SU-DHL-6 (cell line): ENCODE measurements at regions not wholly inside any gene's neighbourhood (a gene's known extent, or its start where the extent isn't known, plus 50 kb on each side); places are given as distances from the start of the nearest gene placed in this dataset.
"Not testable (repeated sequence)": the region's sequence is repeated elsewhere in the genome, so short reads cannot be mapped to it uniquely, and the experiment has no call there.

ENCODE experiments used
- H2AFZ ChIP-seq: fragments of 200-600 bp; sonication (generic); 2 replicates; pipeline ENCODE4 v1.6.1; 2014; ENCODE audit warnings: low read depth, mild to moderate bottlenecking, moderate library complexity, mixed read lengths, antibody characterized with exemption, low read length; ENCODE audit not compliant: severe bottlenecking
- H3F3A ChIP-seq: fragments of 200-600 bp; shearing (Covaris generic); 2 replicates; pipeline ENCODE4 v1.6.0; 2016; ENCODE audit warnings: antibody characterized with exemption, mild to moderate bottlenecking; ENCODE audit not compliant: insufficient read depth
- H3K27ac ChIP-seq: fragments of 200-600 bp; sonication (generic); 2 replicates; pipeline ENCODE4 v1.5.1; 2016; ENCODE audit warnings: low read depth, mild to moderate bottlenecking, low read length, moderate library complexity, mixed read lengths
- H3K27me3 ChIP-seq: fragments of 200-600 bp; sonication (generic), shearing (Covaris generic); 2 replicates; pipeline ENCODE4 v1.6.0; 2014; ENCODE audit warnings: mild to moderate bottlenecking, low read length
- H3K36me3 ChIP-seq: fragments of 200-600 bp; sonication (generic); 2 replicates; pipeline ENCODE4 v1.6.1; 2014; ENCODE audit warnings: mild to moderate bottlenecking, low read length, mixed read lengths
- H3K4me2 ChIP-seq: fragments of 300-600, 200-600 bp; shearing (Covaris generic), sonication (generic); 2 replicates; pipeline ENCODE4 v1.6.0; 2014; ENCODE audit warnings: low read length, low read depth, mild to moderate bottlenecking; ENCODE audit not compliant: poor library complexity, severe bottlenecking
- H3K4me3 ChIP-seq: fragments of 200-600 bp; sonication (generic); 2 replicates; pipeline ENCODE4 v1.5.1; 2014; ENCODE audit warnings: antibody characterized with exemption, low read length, mild to moderate bottlenecking, mixed read lengths; ENCODE audit not compliant: insufficient read depth, poor library complexity, severe bottlenecking
- H3K79me2 ChIP-seq: fragments of 200-600 bp; sonication (generic); 2 replicates; pipeline ENCODE4 v1.6.1; 2014; ENCODE audit warnings: mild to moderate bottlenecking, low read length, moderate library complexity; ENCODE audit not compliant: insufficient read depth
- H3K9ac ChIP-seq: fragments of 200-600 bp; sonication (generic); 2 replicates; pipeline ENCODE4 v1.7.0; 2014; ENCODE audit warnings: mild to moderate bottlenecking, low read length
- H3K9me2 ChIP-seq: fragments of 200-600 bp; sonication (generic); replicated peaks from 2 replicates; pipeline ENCODE4 v1.6.1; 2014; ENCODE audit warnings: low read length; ENCODE audit not compliant: insufficient read depth
- H3K9me3 ChIP-seq: fragments of 200-600 bp; sonication (generic); 2 replicates; pipeline ENCODE4 v1.6.1; 2014; ENCODE audit warnings: low read length, mixed read lengths; ENCODE audit not compliant: insufficient read depth
- H4K20me1 ChIP-seq: fragments of 200-600 bp; sonication (generic); 2 replicates; pipeline ENCODE4 v1.6.1; 2014; ENCODE audit warnings: low read depth, mild to moderate bottlenecking, antibody characterized with exemption, low read length, moderate library complexity, mixed read lengths

DNA sequence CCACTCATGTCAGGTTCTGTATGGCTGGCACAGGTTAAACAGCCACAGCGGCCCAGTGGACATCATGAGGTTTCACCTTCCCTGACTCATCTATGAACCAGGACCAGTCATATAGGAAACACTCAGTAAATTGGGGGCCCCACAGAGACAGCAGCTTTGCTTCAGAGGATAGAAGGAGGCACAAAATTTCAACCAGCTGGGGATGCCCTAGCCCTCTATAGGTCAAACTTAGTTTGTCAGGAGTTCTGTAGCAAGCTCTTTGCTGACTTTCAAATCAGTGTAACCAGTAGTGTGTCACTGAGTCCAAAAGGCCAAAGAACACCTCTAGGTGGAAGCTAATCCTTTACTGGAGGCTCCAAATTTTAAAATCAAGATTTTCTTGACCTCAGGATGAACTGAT is 4157.8 kb upstream of the TPTE start:
- not testable (repeated sequence) for H3K4me2 ChIP-seq, H3K27ac ChIP-seq, H3K4me3 ChIP-seq, H3K27me3 ChIP-seq, H3K9me3 ChIP-seq, H3K9ac ChIP-seq, H3F3A ChIP-seq, H3K36me3 ChIP-seq, H3K79me2 ChIP-seq, H3K9me2 ChIP-seq, H4K20me1 ChIP-seq, H2AFZ ChIP-seq

DNA sequence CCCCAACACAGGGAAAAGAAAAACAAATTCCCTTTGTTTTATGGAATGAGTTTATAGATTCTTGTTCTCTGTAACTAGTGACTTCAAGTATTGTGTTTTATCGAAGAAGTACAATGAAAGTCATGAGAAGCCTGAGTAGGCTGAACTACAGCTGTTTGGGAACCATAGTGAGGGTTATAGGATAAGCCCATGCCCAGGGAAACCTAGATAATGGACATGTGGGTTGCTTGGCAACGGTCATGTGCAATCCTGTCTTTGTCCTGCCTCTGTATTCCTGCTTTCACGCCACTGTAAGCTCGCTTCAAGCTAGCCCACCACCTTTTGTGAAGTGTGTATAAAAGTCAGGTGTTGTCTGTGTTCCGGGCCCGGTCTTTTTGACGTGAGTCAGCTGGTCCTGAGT is 4152.6 kb upstream of the TPTE start:
- not testable (repeated sequence) for H3K9me3 ChIP-seq, H3F3A ChIP-seq, H4K20me1 ChIP-seq, H3K9me2 ChIP-seq, H3K27me3 ChIP-seq, H2AFZ ChIP-seq, H3K4me2 ChIP-seq, H3K36me3 ChIP-seq, H3K27ac ChIP-seq, H3K4me3 ChIP-seq, H3K79me2 ChIP-seq, H3K9ac ChIP-seq

DNA sequence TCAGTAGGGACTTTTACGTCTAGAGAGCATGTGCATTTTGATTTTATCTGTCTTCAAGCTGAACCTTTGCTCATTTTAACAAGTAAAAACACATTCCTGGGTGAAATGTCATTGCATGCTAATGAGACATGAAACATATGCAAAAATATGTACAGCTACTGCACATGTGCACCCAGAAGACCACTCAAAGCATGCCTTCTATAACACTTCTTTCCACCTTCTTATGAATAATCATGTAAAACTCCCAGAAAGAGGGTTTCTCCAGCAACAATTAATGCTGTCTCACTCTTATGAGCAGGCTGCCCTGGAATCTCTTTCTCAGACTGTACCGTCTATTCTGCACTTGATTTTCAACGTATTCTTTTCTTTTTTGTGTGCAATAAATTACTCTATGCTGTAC is 4148.1 kb upstream of the TPTE start:
- H3K4me3 ChIP-seq, H3K27me3 ChIP-seq, H3K36me3 ChIP-seq, H4K20me1 ChIP-seq, H3K9me3 ChIP-seq, H3K79me2 ChIP-seq, H3K9ac ChIP-seq, H3F3A ChIP-seq, H2AFZ ChIP-seq, H3K9me2 ChIP-seq: not testable (repeated sequence)
- peak overlapping the region; percentile 37 for H3K4me2 ChIP-seq
- H3K27ac ChIP-seq, result peak overlapping the region; percentile 60; the same call in 1 of the 2 replicates

DNA sequence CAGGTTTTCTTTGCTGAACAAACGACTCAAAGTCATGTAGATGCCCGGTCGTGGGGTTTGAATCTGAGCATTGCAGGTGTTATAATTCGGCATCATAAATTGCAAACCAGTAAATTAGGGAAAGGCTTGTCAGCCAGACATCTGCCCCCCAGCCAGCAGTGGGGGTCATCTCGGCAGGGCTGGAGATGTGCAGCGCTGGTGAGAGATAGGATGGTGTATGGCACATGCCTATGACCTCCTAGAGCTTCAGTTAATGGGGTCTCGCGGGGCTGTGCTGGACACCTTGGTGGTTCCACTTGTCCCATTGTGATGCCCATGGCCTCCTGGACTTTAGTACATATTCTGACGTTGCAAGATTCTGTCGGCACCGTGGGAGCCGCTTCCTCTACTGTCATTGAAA is 4147.2 kb upstream of the TPTE start:
- H4K20me1 ChIP-seq, H3K79me2 ChIP-seq, H3K27me3 ChIP-seq, H3K4me2 ChIP-seq, H3K9ac ChIP-seq, H3K27ac ChIP-seq, H3K36me3 ChIP-seq, H3K9me2 ChIP-seq, H2AFZ ChIP-seq, H3F3A ChIP-seq, H3K4me3 ChIP-seq, H3K9me3 ChIP-seq: not testable (repeated sequence)

DNA sequence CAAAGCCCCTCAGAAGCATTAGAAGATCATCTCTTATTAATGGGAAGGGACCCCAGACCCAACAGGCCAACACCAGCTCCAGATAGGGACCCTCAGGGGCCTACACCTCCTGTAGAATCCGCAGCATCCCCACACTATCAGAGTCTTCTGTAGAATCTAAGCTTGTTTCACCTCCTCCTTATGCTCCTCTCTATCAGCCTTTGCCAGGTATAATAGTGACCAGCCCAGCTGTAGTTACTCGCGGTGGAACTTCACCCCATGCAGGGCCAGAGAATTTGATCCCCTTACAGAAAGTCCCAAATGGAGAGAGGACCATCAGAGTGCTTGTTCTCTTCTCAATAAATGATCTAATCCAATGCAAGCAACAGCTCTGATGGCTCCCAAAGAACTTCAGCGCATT is 4146.5 kb upstream of the TPTE start:
- H3K9ac ChIP-seq, H3K27ac ChIP-seq, H3K79me2 ChIP-seq, H3K4me3 ChIP-seq, H3F3A ChIP-seq, H4K20me1 ChIP-seq, H3K9me3 ChIP-seq, H2AFZ ChIP-seq, H3K9me2 ChIP-seq, H3K4me2 ChIP-seq, H3K27me3 ChIP-seq, H3K36me3 ChIP-seq: not testable (repeated sequence)

DNA sequence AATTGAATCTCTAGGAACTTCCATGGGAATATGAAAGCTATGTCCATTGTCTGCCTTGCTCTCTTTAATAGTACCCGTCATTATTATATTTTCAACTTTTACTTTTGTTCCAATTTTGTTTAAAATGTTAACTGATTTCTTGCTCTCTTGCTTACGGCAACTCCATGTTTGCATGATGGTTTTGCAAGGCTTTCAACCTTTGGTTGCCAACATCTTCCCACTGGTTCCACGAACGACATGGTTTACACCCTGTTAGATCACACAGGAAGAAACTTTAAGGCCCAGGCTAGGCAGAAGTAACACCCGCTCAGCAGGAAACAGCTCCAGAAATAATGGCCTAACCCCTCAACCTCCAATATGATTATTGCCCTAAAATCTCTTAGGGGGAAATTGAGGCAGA is 4145.6 kb upstream of the TPTE start:
- H3K9ac ChIP-seq, H3K4me3 ChIP-seq, H2AFZ ChIP-seq, H3K36me3 ChIP-seq, H3F3A ChIP-seq, H4K20me1 ChIP-seq, H3K27ac ChIP-seq, H3K9me3 ChIP-seq, H3K79me2 ChIP-seq, H3K27me3 ChIP-seq, H3K4me2 ChIP-seq, H3K9me2 ChIP-seq: not testable (repeated sequence)

DNA sequence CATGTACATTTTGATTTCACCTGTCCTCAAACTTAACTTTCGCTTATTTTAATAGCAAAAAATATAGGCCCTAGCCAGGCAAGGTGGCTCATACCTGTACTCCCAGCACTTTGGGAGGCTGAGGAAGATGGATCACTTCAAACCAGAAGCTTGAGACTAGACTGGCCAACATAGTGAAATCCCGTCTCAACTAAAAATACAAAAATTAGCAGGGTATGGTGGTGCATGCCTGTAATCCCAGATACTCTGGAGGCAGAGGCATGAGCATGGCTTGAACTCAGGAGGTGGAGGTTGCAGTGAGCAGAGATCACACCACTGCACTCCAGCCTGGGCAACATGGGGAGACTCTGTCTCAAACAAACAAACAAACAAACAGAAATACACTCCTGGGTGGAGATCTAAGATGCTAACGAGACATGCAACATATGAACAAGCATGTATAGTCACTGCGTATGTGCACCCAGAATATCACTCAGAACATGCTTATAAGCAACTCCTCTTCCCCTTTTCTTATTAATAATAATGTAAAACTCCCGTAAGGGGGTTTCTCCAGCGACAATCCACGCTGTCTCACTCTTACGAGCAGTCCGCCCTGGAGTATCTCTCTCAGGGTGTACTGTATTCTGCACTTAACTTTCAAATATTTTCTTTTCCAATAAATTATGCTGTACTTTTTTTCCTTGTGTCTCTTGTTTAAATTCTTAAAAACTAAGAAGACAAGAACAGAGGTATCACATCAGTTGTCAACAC is 4144.9 kb upstream of the TPTE start:
- H3F3A ChIP-seq, H3K27ac ChIP-seq, H3K4me3 ChIP-seq, H3K79me2 ChIP-seq, H3K4me2 ChIP-seq, H3K36me3 ChIP-seq, H3K9me3 ChIP-seq, H3K9me2 ChIP-seq, H3K27me3 ChIP-seq, H4K20me1 ChIP-seq, H2AFZ ChIP-seq, H3K9ac ChIP-seq: not testable (repeated sequence)
